Endothelial cell of umbilical vein (primary cell): ENCODE measurements at regions not wholly inside any gene's neighbourhood (a gene's known extent, or its start where the extent isn't known, plus 50 kb on each side); places are given as distances from the start of the nearest gene placed in this dataset.

Source experiments
- BruUV-seq: library from RNA; stranded (reverse); fragments of 400-500 nt; replicated peaks from 2 replicates; lab custom pipeline; 2021; lab: Mats Ljungman, UMichigan
- CTCF ChIA-PET: fragments of 300-600, 350-600 bp; sonication (Branson Sonifier 250); formaldehyde crosslinking; loops from one replicate; lab custom pipeline; 2021; ENCODE audit warnings: antibody characterized with exemption, inconsistent platforms; lab: Charles Lee
- POLR2A ChIA-PET: fragments of 300-600, 350-600 bp; sonication (Branson Sonifier 250); formaldehyde crosslinking; loops from one replicate; lab custom pipeline; 2021; ENCODE audit warnings: antibody characterized with exemption, inconsistent platforms; lab: Charles Lee
- DNase-seq: peaks from one replicate; pipeline ENCODE4 v3.0.0-alpha.2; 2011; ENCODE audit warnings: low read depth, low spot score
- FAIRE-seq: peaks from 2 replicates; lab custom pipeline; 2011; peaks lifted over from hg19 to GRCh38; lab: Jason Lieb, UNC
- H2AFZ ChIP-seq: 2 replicates; pipeline ENCODE4 v1.6.0; 2012; ENCODE audit warnings: low read depth, low read length, control low read depth, inconsistent platforms
- H3K27ac ChIP-seq: 2 replicates; pipeline ENCODE4 v1.5.1; 2011; ENCODE audit warnings: low read depth, mild to moderate bottlenecking, control low read depth, low read length, moderate library complexity; ENCODE audit not compliant: insufficient read depth
- H3K27me3 ChIP-seq, 2 experiments: 2 replicates each; pipeline versions ENCODE4 v1.6.0 to v1.6.1; 2011; ENCODE audit warnings: low read length in 2 of 2, mixed read lengths in 1 of 2; ENCODE audit not compliant: control insufficient read depth in 2 of 2, insufficient read depth in 2 of 2
- H3K36me3 ChIP-seq, 2 experiments: 2 replicates in 1 of 2; 3 replicates in 1 of 2; pipeline ENCODE4 v1.5.1; 2011; ENCODE audit warnings: low read length in 2 of 2, mild to moderate bottlenecking in 1 of 2, moderate library complexity in 1 of 2; ENCODE audit not compliant: control insufficient read depth in 2 of 2, insufficient read depth in 2 of 2; ENCODE audit errors: extremely low read depth in 1 of 2
- H3K4me1 ChIP-seq: 3 replicates; pipeline ENCODE4 v1.5.1; 2011; ENCODE audit warnings: mild to moderate bottlenecking, low read length; ENCODE audit not compliant: control insufficient read depth, insufficient read depth; ENCODE audit errors: extremely low read depth
- H3K4me2 ChIP-seq: 2 replicates; pipeline ENCODE4 v1.6.1; 2011; ENCODE audit warnings: low read length, control low read depth, mixed read lengths; ENCODE audit not compliant: insufficient read depth
- H3K4me3 ChIP-seq, 3 experiments: fragments of 200-600 bp in 1 of 3; sonication (generic), shearing (Covaris generic) in 1 of 3; replicated peaks in 1 of 3; 2 replicates each; pipeline ENCODE4 v1.5.1; 2011 to 2016; ENCODE audit warnings: control low read depth in 3 of 3, low read length in 3 of 3, mild to moderate bottlenecking in 2 of 3, inconsistent platforms in 1 of 3, low read depth in 1 of 3, moderate library complexity in 1 of 3; ENCODE audit not compliant: insufficient read depth in 1 of 3
- H3K79me2 ChIP-seq: 2 replicates; pipeline ENCODE4 v1.6.0; 2012; ENCODE audit warnings: low read length, inconsistent platforms; ENCODE audit not compliant: control insufficient read depth, insufficient read depth
- H3K9ac ChIP-seq: replicated peaks from 2 replicates; pipeline ENCODE3; 2011; ENCODE audit warnings: low read length, control low read depth; ENCODE audit not compliant: insufficient read depth; ENCODE audit errors: extremely low read depth
- H3K9me1 ChIP-seq: replicated peaks from 3 replicates; pipeline ENCODE4 v1.6.0; 2011; ENCODE audit warnings: mild to moderate bottlenecking, low read length; ENCODE audit not compliant: control insufficient read depth, insufficient read depth; ENCODE audit errors: extremely low read depth
- H3K9me3 ChIP-seq: replicated peaks from 2 replicates; pipeline ENCODE4 v1.5.1; 2012; ENCODE audit warnings: low read length, inconsistent platforms; ENCODE audit not compliant: control insufficient read depth, insufficient read depth
- H4K20me1 ChIP-seq: replicated peaks from 2 replicates; pipeline ENCODE3; 2011; ENCODE audit warnings: mild to moderate bottlenecking, low read length; ENCODE audit not compliant: control insufficient read depth, insufficient read depth; ENCODE audit errors: extremely low read depth
- EZH2 ChIP-seq: IDR thresholded peaks from 2 replicates; pipeline ENCODE4 v1.6.1; 2012; ENCODE audit warnings: borderline replicate concordance, low read depth, mild to moderate bottlenecking, moderate library complexity, low read length, inconsistent platforms; ENCODE audit not compliant: severe bottlenecking
- FOS ChIP-seq: IDR thresholded peaks from 2 replicates; pipeline ENCODE4 v1.6.1; 2011; ENCODE audit warnings: mild to moderate bottlenecking, low read length, moderate library complexity, borderline replicate concordance; ENCODE audit not compliant: insufficient read depth
- GATA2 ChIP-seq: IDR thresholded peaks from 2 replicates; pipeline ENCODE4 v1.7.0; 2011; ENCODE audit warnings: low read depth, mild to moderate bottlenecking, moderate library complexity, mixed read lengths, low read length; ENCODE audit not compliant: insufficient read length, insufficient read depth
- JUN ChIP-seq: IDR thresholded peaks from 2 replicates; pipeline ENCODE4 v1.6.1; 2011; ENCODE audit warnings: borderline replicate concordance, low read depth; ENCODE audit not compliant: insufficient read length, insufficient read depth
- MYC ChIP-seq: IDR thresholded peaks from one replicate; pipeline ENCODE4 v1.6.1; 2011; ENCODE audit warnings: mild to moderate bottlenecking, low read depth, low read length
- POLR2A ChIP-seq: IDR thresholded peaks from 2 replicates; pipeline ENCODE4 v1.6.1; 2012; ENCODE audit warnings: low read depth, mild to moderate bottlenecking, control low read depth, low read length
- POLR2AphosphoS5 ChIP-seq: IDR thresholded peaks from 2 replicates; pipeline ENCODE4 v1.6.1; 2012; ENCODE audit warnings: low read depth, mild to moderate bottlenecking, control low read depth, low read length, moderate library complexity; ENCODE audit not compliant: insufficient read depth
- dilution Hi-C: fragments of 300-500 bp; cut with MboI; formaldehyde crosslinking; loops from one replicate; pipeline ENCODE4 v1.15.0; 2019; ENCODE audit warnings: low sequenced_read_pairs; ENCODE audit not compliant: extremely low pct_ligation_motif_present
- intact Hi-C: fragments of 100-400 bp; cut with micrococcal nuclease; formaldehyde crosslinking; loops from one replicate; pipeline ENCODE4 v1.10.0; 2022
- TF ChIP-seq, protein P1 (sequence below): IDR thresholded peaks from 2 replicates; pipeline ENCODE4 v1.6.1; 2011; ENCODE audit not compliant: insufficient read depth, insufficient read length
- TF ChIP-seq, protein P2 (sequence below), 2 donors: IDR thresholded peaks; 1 replicate in 1 of 2; 2 replicates in 1 of 2; pipeline ENCODE4 v1.5.1; 2011; ENCODE audit warnings: low read length in 2 of 2, mild to moderate bottlenecking in 2 of 2, moderate library complexity in 2 of 2, control low read depth in 1 of 2, inconsistent platforms in 1 of 2, low read depth in 1 of 2; ENCODE audit not compliant: insufficient read depth in 1 of 2; ENCODE audit errors: extremely low read depth in 1 of 2

DNA sequence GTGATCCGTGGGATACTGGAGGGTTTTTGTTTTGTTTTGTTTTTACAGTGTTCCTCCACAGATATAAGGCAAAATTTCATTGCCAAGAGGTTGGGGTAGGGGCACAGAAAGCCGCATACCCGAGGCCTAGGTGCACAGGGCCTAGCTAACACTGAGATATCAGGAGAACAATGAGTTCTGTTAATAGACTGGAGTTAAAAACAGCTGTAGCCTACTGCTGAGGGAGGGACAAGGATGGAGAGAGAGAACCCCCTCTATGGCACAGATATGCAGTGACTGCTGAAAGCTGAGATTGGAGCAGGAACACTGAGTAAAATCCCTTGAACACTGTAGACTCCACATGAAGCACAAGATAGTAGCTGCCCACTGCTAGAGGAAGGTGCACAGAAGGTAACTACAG, 53.1 kb upstream of the MAP3K13 start:
- H3K9me3 ChIP-seq: no peaks in the 10 kb centered on the region
- no peak overlapping the region for H2AFZ ChIP-seq
- DNase-seq (no peak), FAIRE-seq (no peak)
- CTCF ChIA-PET: interaction anchor here (0.6 to 2.6 kb wide), 5 partner anchors 14 to 435 kb away, joined by 3 to 10 read pairs (median 6); no protein-coding TSS in a partner anchor
- TF ChIP-seq, protein P1, sequence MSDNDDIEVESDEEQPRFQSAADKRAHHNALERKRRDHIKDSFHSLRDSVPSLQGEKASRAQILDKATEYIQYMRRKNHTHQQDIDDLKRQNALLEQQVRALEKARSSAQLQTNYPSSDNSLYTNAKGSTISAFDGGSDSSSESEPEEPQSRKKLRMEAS: no peak
- TF ChIP-seq POLR2AphosphoS5 (no peak), EZH2 (no peak), MYC (no peak), POLR2A (no peak), JUN (no peak), FOS (no peak), GATA2 (no peak)
- TF ChIP-seq, protein P2, sequence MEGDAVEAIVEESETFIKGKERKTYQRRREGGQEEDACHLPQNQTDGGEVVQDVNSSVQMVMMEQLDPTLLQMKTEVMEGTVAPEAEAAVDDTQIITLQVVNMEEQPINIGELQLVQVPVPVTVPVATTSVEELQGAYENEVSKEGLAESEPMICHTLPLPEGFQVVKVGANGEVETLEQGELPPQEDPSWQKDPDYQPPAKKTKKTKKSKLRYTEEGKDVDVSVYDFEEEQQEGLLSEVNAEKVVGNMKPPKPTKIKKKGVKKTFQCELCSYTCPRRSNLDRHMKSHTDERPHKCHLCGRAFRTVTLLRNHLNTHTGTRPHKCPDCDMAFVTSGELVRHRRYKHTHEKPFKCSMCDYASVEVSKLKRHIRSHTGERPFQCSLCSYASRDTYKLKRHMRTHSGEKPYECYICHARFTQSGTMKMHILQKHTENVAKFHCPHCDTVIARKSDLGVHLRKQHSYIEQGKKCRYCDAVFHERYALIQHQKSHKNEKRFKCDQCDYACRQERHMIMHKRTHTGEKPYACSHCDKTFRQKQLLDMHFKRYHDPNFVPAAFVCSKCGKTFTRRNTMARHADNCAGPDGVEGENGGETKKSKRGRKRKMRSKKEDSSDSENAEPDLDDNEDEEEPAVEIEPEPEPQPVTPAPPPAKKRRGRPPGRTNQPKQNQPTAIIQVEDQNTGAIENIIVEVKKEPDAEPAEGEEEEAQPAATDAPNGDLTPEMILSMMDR (IDR thresholded peaks at IDR 0.05; ENCODE audit: extremely low read depth in 1 of 2, insufficient read depth in 1 of 2, low read depth in 1 of 2, low read length in 2 of 2): no peak
- BruUV-seq: no TSS peak
- no peaks in the 10 kb centered on the region for H4K20me1 ChIP-seq
- no peaks in the 10 kb centered on the region for H3K4me1 ChIP-seq
- no peak overlapping the region for H3K9ac ChIP-seq
- POLR2A ChIA-PET: no interaction called here
- H3K9me1 ChIP-seq: no peaks in the 10 kb centered on the region
- no peaks in the 10 kb centered on the region for H3K79me2 ChIP-seq
- intact Hi-C loops: no loop called here
- H3K4me3 ChIP-seq: no peak overlapping the region
- H3K27me3 ChIP-seq: no peaks in the 10 kb centered on the region
- H3K36me3 ChIP-seq: no peaks in the 10 kb centered on the region
- H3K27ac ChIP-seq: no peak overlapping the region
- H3K4me2 ChIP-seq: no peak overlapping the region
- dilution Hi-C loops: no loop called here
